ENCODE measurements at regions not wholly inside any gene's neighbourhood (a gene's known extent, or its start where the extent isn't known, plus 50 kb on each side); places are given as distances from the start of the nearest gene placed in this dataset.

- no peak overlapping the region for H3K4me3 ChIP-seq (replicated peaks; ENCODE audit: low read depth, low read length)
- no peak for DNase-seq (ENCODE audit: extremely low read depth, low read depth)
- no peak for TF ChIP-seq CTCF (IDR thresholded peaks at IDR 0.05; ENCODE audit: low read depth, low read length, missing control alignments)
Measured at GRCh38 chr9:108269371-108269770, 586.4 kb downstream of the ACTL7B start.

GRCh38 chr9:108265065-108265464 lies 590.7 kb downstream of the ACTL7B start:
- no peak for TF ChIP-seq CTCF (IDR thresholded peaks at IDR 0.05; ENCODE audit: low read depth, low read length, missing control alignments)
- H3K4me3 ChIP-seq (replicated peaks; ENCODE audit: low read depth, low read length), result no peak overlapping the region

GRCh38 chr9:108264093-108264492 lies 591.7 kb downstream of the ACTL7B start:
- no peak for DNase-seq (ENCODE audit: extremely low read depth, low read depth)

More at GRCh38 chr9:108265065-108265464, 590.7 kb downstream of the ACTL7B start:
- no peak for DNase-seq (ENCODE audit: extremely low read depth, low read depth)

GRCh38 chr9:108262836-108263235 lies 593.0 kb downstream of the ACTL7B start:
- no peak overlapping the region for H3K4me3 ChIP-seq (replicated peaks; ENCODE audit: low read depth, low read length)
- no peak for DNase-seq (ENCODE audit: extremely low read depth, low read depth)
- TF ChIP-seq CTCF (IDR thresholded peaks at IDR 0.05; ENCODE audit: low read depth, low read length, missing control alignments), result no peak

More at GRCh38 chr9:108264093-108264492, 591.7 kb downstream of the ACTL7B start:
- no peak for TF ChIP-seq CTCF (IDR thresholded peaks at IDR 0.05; ENCODE audit: low read depth, low read length, missing control alignments)
- no peak overlapping the region for H3K4me3 ChIP-seq (replicated peaks; ENCODE audit: low read depth, low read length)

- TF ChIP-seq CTCF (IDR thresholded peaks at IDR 0.05; ENCODE audit: low read depth, low read length, missing control alignments), result no peak
- DNase-seq (ENCODE audit: extremely low read depth, low read depth), result no peak
- H3K4me3 ChIP-seq (replicated peaks; ENCODE audit: low read depth, low read length), result no peak overlapping the region
Measured at GRCh38 chr9:108259917-108260675, 595.7 kb downstream of the ACTL7B start.

GRCh38 chr9:108258640-108259039 lies 597.1 kb downstream of the ACTL7B start:
- TF ChIP-seq CTCF (IDR thresholded peaks at IDR 0.05; ENCODE audit: low read depth, low read length, missing control alignments), result no peak

More at GRCh38 chr9:108258640-108259039, 597.1 kb downstream of the ACTL7B start:
- DNase-seq (ENCODE audit: extremely low read depth, low read depth), result no peak
- H3K4me3 ChIP-seq (replicated peaks; ENCODE audit: low read depth, low read length), result no peak overlapping the region

Measured in HFF-Myc (cell line).